Right atrium auricular region (tissue), 2 donors: ENCODE measurements at regions not wholly inside any gene's neighbourhood (a gene's known extent, or its start where the extent isn't known, plus 50 kb on each side); places are given as distances from the start of the nearest gene placed in this dataset.

Source experiments
- DNase-seq: peaks from one replicate; pipeline ENCODE4 v3.0.0-alpha.2; 2019; ENCODE audit warnings: low spot score
- H3K27ac ChIP-seq, 2 donors: fragments of 200-600 bp; sonication (generic); 1 replicate in 1 of 2; 2 replicates in 1 of 2; pipeline ENCODE4 v1.5.1; 2016 to 2019
- H3K27me3 ChIP-seq, 2 donors: fragments of 200-600 bp; sonication (generic); one replicate each; pipeline versions ENCODE4 v1.5.1 to v1.6.0; 2017 to 2019
- H3K36me3 ChIP-seq: fragments of 200-600 bp; sonication (generic); one replicate; pipeline ENCODE4 v1.5.1; 2016
- H3K4me1 ChIP-seq, 2 donors: fragments of 200-600 bp; sonication (generic); one replicate each; pipeline versions ENCODE4 v1.5.1 to v1.6.0; 2017 to 2019
- H3K4me3 ChIP-seq, 2 donors: fragments of 200-600 bp; sonication (generic); 1 replicate in 1 of 2; 2 replicates in 1 of 2; pipeline ENCODE4 v1.5.1; 2017 to 2019; ENCODE audit warnings: mild to moderate bottlenecking in 1 of 2, moderate library complexity in 1 of 2
- H3K9me3 ChIP-seq, 2 donors: fragments of 200-600 bp; sonication (generic); one replicate each; pipeline ENCODE4 v1.5.1; 2019
- TF ChIP-seq, protein P1 (sequence below), 2 donors: fragments of 200-600 bp; sonication (generic); IDR thresholded peaks; one replicate each; pipeline ENCODE4 v1.5.1; 2019; ENCODE audit warnings: antibody characterized with exemption in 2 of 2

DNA sequence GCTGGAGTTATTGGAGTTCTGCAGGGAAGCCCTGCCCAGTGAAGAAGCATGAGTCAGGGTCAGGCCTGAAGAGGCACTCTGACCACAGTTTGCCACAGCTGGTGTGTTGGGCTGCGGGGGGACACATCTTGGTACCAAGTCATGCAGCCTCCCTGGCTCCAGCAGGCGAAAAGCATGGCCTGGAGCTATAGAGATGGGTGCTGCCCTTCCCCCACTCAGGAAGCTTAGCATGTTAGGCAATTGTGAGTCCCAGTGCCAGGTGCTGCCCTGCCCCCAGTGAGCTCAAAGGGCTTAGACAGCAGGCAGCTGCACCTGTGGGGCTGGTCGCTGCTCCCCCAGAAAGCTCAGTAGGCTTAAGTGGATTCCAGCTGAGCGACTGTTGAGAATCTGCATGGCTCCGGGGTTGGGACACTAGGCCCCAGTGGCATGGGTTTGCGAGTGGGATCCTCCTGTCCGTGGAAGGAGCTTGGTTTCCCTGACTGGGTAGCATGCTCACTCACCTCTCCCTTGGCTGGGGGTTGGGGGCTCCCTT, 755.5 kb downstream of the GLUD2 start:
- Histone ChIP-seq H3K4me1 (no peaks in the 10 kb centered on the region), H3K27me3 (no peaks in the 10 kb centered on the region), H3K9me3 (no peaks in the 10 kb centered on the region), H3K27ac (no peak overlapping the region), H3K36me3 (no peaks in the 10 kb centered on the region), H3K4me3 (no peak overlapping the region)
- TF ChIP-seq, protein P1, sequence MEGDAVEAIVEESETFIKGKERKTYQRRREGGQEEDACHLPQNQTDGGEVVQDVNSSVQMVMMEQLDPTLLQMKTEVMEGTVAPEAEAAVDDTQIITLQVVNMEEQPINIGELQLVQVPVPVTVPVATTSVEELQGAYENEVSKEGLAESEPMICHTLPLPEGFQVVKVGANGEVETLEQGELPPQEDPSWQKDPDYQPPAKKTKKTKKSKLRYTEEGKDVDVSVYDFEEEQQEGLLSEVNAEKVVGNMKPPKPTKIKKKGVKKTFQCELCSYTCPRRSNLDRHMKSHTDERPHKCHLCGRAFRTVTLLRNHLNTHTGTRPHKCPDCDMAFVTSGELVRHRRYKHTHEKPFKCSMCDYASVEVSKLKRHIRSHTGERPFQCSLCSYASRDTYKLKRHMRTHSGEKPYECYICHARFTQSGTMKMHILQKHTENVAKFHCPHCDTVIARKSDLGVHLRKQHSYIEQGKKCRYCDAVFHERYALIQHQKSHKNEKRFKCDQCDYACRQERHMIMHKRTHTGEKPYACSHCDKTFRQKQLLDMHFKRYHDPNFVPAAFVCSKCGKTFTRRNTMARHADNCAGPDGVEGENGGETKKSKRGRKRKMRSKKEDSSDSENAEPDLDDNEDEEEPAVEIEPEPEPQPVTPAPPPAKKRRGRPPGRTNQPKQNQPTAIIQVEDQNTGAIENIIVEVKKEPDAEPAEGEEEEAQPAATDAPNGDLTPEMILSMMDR (IDR thresholded peaks at IDR 0.05) = no peak
- no peak for DNase-seq

DNA sequence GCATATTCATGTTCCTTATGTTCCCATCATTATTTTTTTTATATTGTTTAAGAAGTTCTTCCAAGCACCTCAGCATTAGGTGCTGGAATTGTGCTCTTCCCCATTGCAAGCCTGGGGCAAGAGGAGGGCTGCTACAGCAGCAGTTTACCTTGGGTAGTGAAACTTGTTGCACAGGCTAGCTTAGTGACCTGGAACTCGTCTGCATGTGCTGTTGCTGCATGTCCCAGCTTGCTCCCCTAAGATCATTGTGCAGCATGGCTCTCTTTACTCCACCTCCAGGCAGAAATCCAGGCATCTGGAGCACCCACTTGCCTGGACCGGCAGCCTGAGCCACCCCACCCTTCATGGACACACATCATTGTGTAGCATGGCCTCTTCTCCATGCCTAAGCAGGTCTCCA, 776.0 kb downstream of the GLUD2 start:
- no peak for DNase-seq
- Histone ChIP-seq H3K9me3 (no peaks in the 10 kb centered on the region), H3K36me3 (no peaks in the 10 kb centered on the region), H3K27ac (no peak overlapping the region), H3K4me1 (no peaks in the 10 kb centered on the region), H3K4me3 (no peak overlapping the region), H3K27me3 (no peaks in the 10 kb centered on the region)
- TF ChIP-seq, protein P1 (IDR thresholded peaks at IDR 0.05) = no peak

DNA sequence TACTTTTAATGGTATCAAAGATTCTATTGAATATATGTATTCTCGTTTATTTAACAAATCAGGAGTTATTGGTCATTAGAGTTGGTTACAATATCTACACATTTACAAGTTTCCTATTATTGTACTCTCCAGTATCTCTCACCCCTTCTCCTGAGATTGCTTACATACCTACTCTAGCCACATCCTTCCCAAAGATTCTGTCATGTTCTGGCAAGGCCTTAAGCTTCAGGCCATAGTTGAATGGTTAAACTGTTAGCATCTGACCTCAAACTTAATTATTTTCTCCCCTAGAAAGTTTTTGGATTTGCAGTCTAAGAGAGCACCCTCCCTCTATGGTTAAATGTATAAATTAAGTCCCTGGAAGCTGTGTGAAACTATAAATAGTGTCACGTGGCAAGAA, 784.2 kb downstream of the GLUD2 start:
- TF ChIP-seq, protein P1 (IDR thresholded peaks at IDR 0.05) = no peak
- no peak for DNase-seq

DNA sequence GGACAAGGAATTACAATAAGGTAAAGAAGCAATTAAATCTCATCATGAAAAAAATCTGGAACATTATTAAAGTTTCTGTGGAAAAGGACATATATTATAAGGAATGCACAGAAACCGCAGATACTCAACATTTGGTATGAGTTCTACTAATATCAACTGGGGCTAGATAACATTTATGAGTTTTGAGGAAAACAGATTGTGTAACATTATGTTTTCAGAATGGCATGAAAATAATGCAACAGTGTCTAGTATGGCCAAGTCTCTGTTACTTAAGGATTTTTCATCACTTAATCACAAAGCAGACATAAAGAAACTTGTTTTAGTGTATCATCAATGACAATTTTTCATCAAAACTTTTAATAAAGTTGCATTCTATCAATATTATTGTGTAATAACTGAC, 785.0 kb downstream of the GLUD2 start:
- H3K4me3 ChIP-seq = no peak overlapping the region
- H3K36me3 ChIP-seq = no peaks in the 10 kb centered on the region
- no peaks in the 10 kb centered on the region for H3K4me1 ChIP-seq
- DNase-seq = no peak
- TF ChIP-seq, protein P1 (IDR thresholded peaks at IDR 0.05) = no peak
- no peaks in the 10 kb centered on the region for H3K27me3 ChIP-seq
- H3K9me3 ChIP-seq = peaks cover 0 to 3% of the 10 kb centered on the region in 2 donors
- no peak overlapping the region for H3K27ac ChIP-seq

More for the DNA sequence above, 784.2 kb downstream of the GLUD2 start:
- Histone ChIP-seq H3K27ac (no peak overlapping the region), H3K9me3 (peaks cover 0 to 3% of the 10 kb centered on the region in 2 donors), H3K4me3 (no peak overlapping the region), H3K36me3 (no peaks in the 10 kb centered on the region), H3K27me3 (no peaks in the 10 kb centered on the region), H3K4me1 (no peaks in the 10 kb centered on the region)

DNA sequence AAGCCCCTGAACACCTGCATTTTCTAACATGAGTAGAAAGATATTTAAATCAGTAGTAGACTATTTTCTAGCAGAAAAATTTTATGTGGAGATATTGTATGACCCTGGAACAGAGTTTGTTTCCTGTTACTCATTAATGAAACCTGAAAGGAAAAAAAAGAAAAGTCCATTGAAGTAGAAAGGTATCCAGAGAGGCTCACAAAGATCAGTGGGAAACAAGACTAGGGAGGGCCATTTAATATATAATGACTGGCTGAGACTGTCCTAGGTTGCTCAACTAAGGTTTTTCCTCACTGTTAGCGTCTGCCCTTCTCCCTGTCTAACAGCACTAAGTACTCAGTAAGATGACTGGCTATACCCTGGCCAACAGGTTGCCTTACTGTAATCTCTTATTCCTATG, 788.6 kb downstream of the GLUD2 start:
- Histone ChIP-seq H3K27me3 (no peaks in the 10 kb centered on the region), H3K4me1 (no peaks in the 10 kb centered on the region), H3K4me3 (no peak overlapping the region), H3K27ac (no peak overlapping the region), H3K36me3 (no peaks in the 10 kb centered on the region), H3K9me3 (peaks cover 0 to 3% of the 10 kb centered on the region in 2 donors)
- TF ChIP-seq, protein P1 (IDR thresholded peaks at IDR 0.05) = no peak
- DNase-seq = no peak

DNA sequence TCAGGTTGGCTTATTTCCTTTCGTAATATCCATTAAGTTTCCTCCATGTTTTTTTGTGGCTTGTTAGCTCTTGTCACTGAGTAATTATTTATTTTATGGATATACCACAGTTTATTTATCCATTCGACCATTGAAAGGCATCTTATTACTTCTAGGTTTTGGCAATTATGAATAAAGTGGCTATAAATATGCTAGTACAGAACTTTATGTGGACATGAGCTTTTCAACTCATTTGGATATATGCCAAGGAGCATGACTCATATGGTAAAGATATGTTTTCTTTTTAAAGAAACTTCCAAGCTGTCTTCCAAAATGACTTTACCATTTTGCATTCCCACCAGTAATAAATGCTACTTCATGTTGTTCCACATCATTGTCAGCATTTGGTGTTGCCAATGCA, 803.6 kb downstream of the GLUD2 start:
- no peaks in the 10 kb centered on the region for H3K4me1 ChIP-seq
- H3K27me3 ChIP-seq = no peaks in the 10 kb centered on the region
- peaks cover 0 to 5% of the 10 kb centered on the region in 2 donors for H3K9me3 ChIP-seq
- no peak overlapping the region for H3K4me3 ChIP-seq
- no peak for DNase-seq
- no peak overlapping the region for H3K27ac ChIP-seq
- no peaks in the 10 kb centered on the region for H3K36me3 ChIP-seq
- TF ChIP-seq, protein P1 (IDR thresholded peaks at IDR 0.05) = no peak
